HG03520 (cell line): ENCODE measurements at regions not wholly inside any gene's neighbourhood (a gene's known extent, or its start where the extent isn't known, plus 50 kb on each side); places are given as distances from the start of the nearest gene placed in this dataset.
"Not testable (repeated sequence)": the region's sequence is repeated elsewhere in the genome, so short reads cannot be mapped to it uniquely, and the experiment has no call there.

Experiments used
- ATAC-seq: cut with Tn5 transposase; IDR thresholded peaks from one replicate; pipeline ENCODE4 v1.9.1; 2021; ENCODE audit warnings: mild to moderate bottlenecking, moderate library complexity; ENCODE audit not compliant: unreplicated experiment

GRCh38 chr5:145585443-145586148 is 249.5 kb downstream of the PRELID2 start:
- no peak for ATAC-seq

DNA sequence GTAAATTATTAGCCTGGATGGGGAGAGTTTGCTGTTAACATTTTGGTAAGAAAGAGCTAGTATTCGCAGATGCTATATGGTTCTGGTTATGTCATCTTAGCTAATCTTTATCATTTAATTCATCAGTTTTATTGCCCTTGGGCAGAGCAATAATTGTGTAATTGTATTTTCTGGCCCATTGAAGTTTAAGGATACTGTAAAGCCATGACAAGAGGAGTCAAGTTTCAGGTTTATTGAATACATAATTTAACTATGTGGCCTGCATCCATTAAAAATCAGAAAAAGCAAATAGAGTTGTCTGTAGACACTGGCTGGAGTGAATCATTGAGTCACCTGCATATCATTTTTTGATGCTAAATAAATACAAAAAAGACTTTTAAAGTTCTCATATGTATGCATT is 255.8 kb downstream of the PRELID2 start:
- ATAC-seq = no peak

DNA sequence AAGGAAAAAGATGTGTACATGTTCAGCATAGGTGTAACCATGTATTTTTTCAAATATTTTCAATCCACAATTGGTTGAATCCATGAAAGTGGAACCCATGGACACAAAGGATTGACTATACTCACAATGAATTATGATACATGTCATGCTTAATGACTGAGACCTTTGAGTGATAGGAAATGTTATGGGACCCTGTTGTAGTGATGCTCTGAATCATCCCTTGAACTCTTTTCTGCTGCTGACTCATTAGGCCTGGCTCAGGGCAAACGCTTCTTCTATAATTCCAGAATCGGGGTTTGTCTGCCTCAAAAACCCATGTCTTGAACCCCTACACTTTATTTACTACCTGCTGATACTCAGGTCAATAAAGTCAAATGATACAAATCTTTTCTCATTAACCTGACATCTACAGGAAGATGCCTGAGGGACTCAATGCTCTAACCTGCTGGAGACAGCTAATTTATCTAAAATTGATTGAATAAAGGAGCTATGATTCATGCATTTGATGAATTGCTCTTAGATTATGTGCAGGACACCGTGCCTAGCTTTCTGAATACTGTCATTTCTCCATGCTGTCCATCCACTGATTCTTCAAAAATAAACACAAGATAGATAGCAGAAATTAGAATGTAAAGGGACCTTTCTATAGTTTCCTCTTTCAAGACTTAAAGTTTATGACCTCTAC is 260.1 kb downstream of the PRELID2 start:
- ATAC-seq = no peak

DNA sequence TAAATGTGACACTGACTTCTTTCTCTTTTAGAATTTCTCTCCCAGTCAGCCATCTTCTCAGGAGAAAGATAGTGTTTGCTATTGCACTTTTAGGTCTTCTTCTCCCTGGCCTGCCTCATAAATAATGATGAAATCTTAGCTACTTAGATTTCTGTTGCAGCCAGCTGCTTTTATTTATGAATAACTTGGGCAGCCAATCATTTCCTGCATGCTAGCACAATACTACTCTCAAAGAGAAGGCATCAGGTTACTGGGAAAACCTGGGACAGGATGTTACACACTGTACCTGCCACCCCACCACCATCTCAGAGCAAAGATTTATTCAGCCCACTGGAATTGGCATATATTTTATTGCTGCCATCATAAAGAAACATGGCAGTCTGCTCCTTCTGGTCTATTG is 266.6 kb downstream of the PRELID2 start:
- no peak for ATAC-seq

DNA sequence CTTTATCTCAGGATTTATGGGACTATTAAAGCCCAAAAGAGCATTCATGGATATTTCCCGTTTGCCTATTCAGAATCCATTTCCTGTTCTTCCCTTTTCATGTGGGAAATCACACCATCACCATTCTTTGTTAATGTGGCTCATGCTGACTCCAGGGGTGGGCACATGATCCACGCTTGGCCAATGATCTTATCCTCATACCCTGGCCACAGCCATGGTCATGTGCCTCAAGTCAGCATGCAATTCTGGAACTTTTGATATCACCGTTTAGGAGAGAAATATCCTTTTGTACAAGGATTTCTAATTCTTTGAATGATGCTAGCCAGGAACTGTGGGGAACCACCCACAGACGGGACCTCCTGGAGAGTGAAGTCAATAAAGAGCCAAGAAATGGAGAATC is 272.2 kb downstream of the PRELID2 start:
- ATAC-seq = no peak

GRCh38 chr5:145558288-145558687 is 276.9 kb downstream of the PRELID2 start:
- ATAC-seq = no peak

GRCh38 chr5:145557345-145557744 is 277.8 kb downstream of the PRELID2 start:
- no peak for ATAC-seq

DNA sequence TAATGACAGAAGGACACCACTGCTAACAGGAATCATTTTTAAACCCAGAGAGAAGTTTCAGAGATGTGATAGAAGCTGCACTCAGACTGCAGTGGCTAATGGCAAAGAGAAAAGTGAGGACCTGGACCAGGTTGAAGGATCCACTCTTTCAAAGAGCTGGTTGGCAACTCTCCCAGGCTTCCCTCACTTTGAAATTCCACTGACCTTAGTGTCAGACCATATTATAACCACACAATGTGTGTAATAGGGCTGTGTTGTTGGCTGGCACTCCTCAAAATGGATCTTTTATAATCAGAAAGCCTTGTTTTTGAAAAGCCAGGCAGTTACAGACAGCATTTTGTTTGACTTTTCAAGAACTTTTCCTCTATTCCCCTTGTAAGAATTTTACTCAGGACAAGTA is 280.7 kb downstream of the PRELID2 start:
- no peak for ATAC-seq

DNA sequence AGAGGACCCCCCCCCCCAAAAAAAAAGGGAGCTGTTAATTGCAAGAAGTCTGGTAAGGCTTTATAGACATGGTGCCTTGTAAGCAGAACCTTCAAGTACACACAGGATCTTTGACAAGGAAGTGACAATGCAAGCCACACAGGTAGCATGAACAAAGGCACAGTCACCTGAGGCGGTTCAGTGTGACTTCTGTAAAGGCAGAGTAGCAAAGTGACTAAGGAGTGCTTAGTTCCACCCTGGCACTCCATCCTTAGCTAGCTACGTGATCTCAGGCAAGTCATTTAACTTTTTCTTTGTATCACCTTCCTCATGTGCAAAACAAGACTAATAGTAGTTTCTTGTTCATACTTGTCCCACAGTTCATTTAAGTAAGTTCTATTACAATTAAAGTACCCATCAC is 282.0 kb downstream of the PRELID2 start:
- ATAC-seq = no peak

GRCh38 chr5:145551714-145552113 is 283.4 kb downstream of the PRELID2 start:
- ATAC-seq = no peak

DNA sequence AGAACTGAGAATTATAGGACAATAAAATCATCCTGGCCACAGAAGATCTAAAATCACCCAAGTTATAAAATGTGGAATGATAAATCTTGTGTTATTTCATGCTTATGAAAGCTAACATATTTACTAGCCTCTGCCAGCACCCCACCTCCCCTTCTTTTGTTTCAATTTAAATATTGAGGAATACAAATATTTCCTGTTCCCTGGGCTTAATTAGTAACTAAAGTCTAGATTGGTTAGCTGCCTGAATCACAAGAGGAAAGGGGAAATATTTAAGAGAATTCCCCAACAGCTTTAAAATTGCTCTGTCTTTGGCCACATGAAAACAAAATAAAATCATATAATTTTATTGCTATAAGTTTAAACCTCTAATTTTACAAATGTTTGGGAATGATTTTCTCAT is 287.0 kb downstream of the PRELID2 start:
- no peak for ATAC-seq

DNA sequence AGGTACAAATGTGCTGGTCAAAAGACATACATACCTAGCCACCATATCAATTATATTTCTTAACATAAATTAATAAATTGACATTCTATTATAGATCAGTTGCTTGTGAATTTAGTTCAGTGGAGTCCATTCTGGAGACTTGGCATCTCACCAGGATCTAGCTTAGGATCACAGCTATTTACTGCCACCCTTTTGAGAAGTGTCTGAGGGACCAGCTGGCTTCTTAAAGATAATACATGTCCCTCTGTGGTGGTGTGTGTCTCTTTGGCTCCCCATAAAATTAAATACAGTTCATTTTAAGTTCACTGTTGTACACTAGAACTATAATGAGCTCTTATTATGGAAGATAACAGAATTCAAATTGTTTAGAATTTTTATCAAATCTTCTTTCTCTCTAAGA is 290.7 kb downstream of the PRELID2 start:
- ATAC-seq = no peak

DNA sequence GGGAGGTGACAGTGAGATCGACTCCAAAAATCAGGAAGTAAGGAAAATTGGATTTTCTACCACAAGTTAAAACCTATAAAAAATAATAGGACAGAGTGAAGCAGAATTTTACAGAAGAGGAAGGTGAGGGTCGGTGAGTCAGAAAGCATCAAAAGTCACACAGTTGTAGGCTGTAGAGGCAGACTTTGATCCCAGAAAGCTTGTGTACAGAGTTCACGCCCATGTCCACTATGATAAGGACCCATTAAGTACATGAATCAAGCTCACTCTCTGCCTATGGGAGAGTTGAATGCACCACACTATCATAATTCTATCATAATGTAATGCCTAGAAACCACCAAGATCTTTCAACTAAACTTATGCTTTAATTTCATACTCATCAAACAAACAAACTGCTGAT is 291.2 kb downstream of the PRELID2 start:
- ATAC-seq = no peak

- ATAC-seq = no peak
Observed at GRCh38 chr5:145540375-145540774, 294.8 kb downstream of the PRELID2 start.

- ATAC-seq = no peak
Observed at GRCh38 chr5:145539201-145539600, 295.9 kb downstream of the PRELID2 start.

DNA sequence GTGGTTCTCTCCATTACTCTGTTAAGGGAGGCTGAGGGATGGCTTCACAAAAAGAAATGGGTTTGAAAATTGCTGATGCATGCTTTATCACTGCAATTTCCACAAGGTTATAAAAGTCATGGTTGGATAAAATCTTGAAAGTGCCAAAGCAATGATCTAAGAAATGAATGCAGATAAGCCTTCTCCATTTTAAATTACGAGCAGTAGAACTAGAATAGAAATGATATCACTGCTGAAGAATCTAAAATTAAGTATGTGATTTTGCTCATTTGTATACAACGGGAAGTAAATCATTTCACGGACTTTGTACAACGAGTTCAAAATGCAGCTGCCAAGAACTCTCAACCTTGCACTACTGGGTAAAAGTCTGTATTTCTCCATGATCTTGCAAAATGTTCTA is 299.0 kb downstream of the PRELID2 start:
- ATAC-seq = no peak

- ATAC-seq = no peak
Observed at GRCh38 chr5:145531038-145531734, 304.0 kb downstream of the PRELID2 start.

GRCh38 chr5:145521523-145521922 is 313.6 kb downstream of the PRELID2 start:
- no peak for ATAC-seq

GRCh38 chr5:145521066-145521465 is 314.1 kb downstream of the PRELID2 start:
- no peak for ATAC-seq

- ATAC-seq = no peak
Observed at GRCh38 chr5:145520335-145520734, 314.8 kb downstream of the PRELID2 start.

DNA sequence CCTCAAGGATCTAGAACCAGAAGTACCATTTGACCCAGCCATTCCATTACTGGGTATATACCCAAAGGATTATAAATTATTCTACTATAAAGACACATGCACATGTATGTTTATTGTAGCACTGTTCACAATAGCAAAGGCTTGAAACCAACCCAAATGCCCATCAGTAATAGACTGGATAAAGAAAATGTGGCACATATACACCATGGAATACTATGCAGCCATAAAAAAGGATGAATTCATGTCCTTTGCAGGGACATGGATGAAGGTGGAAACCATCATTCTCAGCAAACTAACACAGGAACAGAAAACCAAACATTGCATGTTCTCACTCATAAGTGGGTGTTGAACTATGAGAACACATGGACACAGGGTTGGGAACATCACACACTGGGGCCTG is 317.6 kb downstream of the PRELID2 start:
- ATAC-seq = not testable (repeated sequence)

- ATAC-seq = no peak
Observed at GRCh38 chr5:145511351-145511750, 323.8 kb downstream of the PRELID2 start.
